ENCODE measurements at regions not wholly inside any gene's neighbourhood (a gene's known extent, or its start where the extent isn't known, plus 50 kb on each side); places are given as distances from the start of the nearest gene placed in this dataset.

DNA sequence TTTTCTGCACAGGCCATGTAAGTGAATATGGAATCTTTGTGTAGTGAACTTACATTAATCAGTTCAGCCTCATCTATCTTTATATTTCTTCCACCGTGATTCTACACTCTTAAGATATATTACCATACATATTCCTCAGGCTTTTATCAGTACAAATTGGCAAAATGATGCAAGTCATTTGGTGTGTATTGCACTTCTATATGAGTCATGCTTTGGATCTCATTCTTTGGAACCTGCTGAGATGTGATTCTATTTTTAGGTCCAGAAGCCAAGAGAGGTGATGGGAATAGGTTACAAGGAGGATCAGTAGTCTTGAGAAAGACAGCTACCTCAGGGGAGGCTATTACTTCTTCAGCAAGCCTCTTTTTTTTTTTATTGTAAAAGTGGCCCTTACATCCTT lies 204.4 kb downstream of the ZNF330 start:
- ChIA-PET POLR2A (no interaction called here), CTCF (no interaction called here)
- Mint-ChIP-seq H3K4me1 (no peaks in the 10 kb centered on the region), H3K4me3 (no peak overlapping the region), H3K9me3 (no peaks in the 10 kb centered on the region), H3K36me3 (ENCODE audit: low read depth) (no peaks in the 10 kb centered on the region), H3K27ac (no peak overlapping the region), H3K27me3 (peaks cover 2% of the 10 kb centered on the region)
- no peak for DNase-seq

DNA sequence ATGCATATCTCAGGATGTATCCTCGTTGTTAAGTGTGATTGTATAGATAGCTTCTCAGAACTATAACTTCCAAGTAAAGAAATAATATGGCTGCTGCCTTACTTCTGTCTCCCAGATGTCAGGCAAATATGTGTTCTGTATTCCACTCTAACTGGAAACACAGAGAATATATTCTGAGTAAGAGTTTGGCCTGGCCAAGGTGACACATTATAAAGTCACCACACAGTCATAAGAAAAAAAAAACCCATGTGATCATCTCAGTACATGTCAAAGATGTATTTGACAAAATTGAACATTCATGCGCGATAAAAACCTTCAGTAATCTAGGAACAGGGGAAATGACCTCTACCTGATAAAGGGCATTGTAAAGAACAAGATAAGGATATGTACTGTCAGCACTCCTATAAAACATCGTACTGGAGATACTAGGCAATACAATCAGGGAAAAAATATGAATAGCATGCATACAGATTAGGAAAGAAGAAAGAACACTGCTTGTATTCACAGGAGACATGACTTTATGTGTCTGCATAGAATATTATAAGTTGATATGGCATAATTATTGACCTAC lies 207.1 kb downstream of the ZNF330 start:
- Mint-ChIP-seq H3K4me1 (no peaks in the 10 kb centered on the region), H3K27me3 (no peaks in the 10 kb centered on the region), H3K9me3 (no peaks in the 10 kb centered on the region), H3K36me3 (ENCODE audit: low read depth) (no peaks in the 10 kb centered on the region), H3K27ac (no peak overlapping the region), H3K4me3 (no peak overlapping the region)
- CTCF ChIA-PET, result no interaction called here
- no peak for DNase-seq
- POLR2A ChIA-PET, result no interaction called here

DNA sequence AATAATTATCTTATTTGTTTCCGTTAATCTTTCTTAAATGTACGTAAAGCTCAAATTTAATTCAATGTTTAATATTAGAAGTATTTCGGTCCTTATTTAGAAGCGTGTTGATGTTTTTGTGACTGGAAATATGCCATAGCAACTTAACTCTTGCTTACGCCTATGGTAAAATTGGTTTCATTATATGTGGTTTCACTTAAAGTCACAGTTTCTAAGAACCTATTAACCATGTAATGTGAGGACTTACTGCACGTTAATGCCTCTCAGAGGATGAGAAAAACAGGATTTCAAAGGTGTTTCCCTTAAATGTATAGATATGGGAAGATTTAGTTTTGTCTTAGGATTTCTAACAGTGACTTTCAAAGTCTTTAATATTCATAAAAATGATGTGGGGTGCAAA lies 206.4 kb upstream of the IL15 start:
- POLR2A ChIA-PET, result no interaction called here
- Mint-ChIP-seq H3K27ac (no peak overlapping the region), H3K4me1 (no peaks in the 10 kb centered on the region), H3K4me3 (no peak overlapping the region), H3K9me3 (no peaks in the 10 kb centered on the region), H3K36me3 (ENCODE audit: low read depth) (no peaks in the 10 kb centered on the region), H3K27me3 (no peaks in the 10 kb centered on the region)
- CTCF ChIA-PET, result no interaction called here
- DNase-seq, result no peak

DNA sequence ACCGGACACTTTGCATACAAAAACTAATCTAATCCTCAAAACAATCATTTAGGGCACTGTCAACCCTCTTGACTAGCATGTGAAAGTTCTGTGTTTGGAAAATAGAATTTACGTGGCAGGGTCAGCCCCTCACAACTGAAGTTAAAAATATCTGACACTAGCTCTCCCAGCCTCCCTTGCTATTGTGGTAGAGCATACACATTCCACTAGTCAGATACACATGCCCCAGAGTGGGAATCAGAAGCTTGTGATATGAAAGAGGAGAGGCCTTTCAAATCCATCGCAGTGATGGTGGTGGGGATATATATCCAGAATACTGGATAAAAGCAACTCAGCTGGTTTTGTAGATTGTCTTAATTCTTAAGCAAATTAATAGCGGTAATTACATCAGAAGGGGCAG lies 205.7 kb upstream of the IL15 start:
- ChIA-PET CTCF (no interaction called here), POLR2A (no interaction called here)
- Mint-ChIP-seq H3K4me1 (no peaks in the 10 kb centered on the region), H3K36me3 (ENCODE audit: low read depth) (no peaks in the 10 kb centered on the region), H3K4me3 (no peak overlapping the region), H3K9me3 (no peaks in the 10 kb centered on the region), H3K27ac (no peak overlapping the region), H3K27me3 (no peaks in the 10 kb centered on the region)
- DNase-seq, result no peak

DNA sequence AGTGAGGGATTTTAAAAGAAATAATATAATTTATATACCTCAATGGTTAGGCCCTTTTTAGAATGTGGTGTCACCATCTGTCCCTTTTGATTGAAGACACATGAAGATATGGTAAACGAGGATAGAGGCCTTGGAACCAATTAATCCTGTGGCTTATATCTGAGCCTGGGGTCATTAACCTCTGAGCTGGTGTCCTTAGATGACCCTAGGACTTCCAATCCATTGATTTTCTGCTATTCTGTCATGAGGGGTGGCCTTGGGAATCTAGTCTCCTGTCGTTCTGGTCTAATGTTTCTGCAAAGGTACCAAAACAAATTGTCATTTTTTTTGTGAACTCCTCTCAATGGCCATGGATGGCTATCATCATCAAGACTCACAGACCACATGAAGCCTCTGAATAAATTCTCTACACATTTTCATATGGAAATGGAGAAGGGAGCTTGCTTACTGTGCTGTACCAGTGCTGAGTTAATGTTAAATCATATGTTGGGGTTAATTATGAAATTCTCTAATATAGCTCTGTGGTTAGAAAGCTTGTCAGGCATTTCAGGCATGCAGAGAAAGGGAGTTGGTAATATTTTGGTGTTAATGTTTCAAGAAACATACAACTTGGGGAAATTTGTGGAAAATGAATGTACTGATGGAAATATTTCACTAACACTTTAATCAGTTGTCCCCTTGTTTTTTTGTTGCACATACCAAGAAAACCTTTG lies 204.2 kb upstream of the IL15 start:
- H3K4me3 Mint-ChIP-seq, result no peak overlapping the region
- H3K27ac Mint-ChIP-seq, result no peak overlapping the region
- no peaks in the 10 kb centered on the region for H3K4me1 Mint-ChIP-seq
- CTCF ChIA-PET, result no interaction called here
- H3K27me3 Mint-ChIP-seq, result no peaks in the 10 kb centered on the region
- POLR2A ChIA-PET, result no interaction called here
- no peaks in the 10 kb centered on the region for H3K36me3 Mint-ChIP-seq (ENCODE audit: low read depth)
- H3K9me3 Mint-ChIP-seq, result no peaks in the 10 kb centered on the region
- DNase-seq, result no peak

DNA sequence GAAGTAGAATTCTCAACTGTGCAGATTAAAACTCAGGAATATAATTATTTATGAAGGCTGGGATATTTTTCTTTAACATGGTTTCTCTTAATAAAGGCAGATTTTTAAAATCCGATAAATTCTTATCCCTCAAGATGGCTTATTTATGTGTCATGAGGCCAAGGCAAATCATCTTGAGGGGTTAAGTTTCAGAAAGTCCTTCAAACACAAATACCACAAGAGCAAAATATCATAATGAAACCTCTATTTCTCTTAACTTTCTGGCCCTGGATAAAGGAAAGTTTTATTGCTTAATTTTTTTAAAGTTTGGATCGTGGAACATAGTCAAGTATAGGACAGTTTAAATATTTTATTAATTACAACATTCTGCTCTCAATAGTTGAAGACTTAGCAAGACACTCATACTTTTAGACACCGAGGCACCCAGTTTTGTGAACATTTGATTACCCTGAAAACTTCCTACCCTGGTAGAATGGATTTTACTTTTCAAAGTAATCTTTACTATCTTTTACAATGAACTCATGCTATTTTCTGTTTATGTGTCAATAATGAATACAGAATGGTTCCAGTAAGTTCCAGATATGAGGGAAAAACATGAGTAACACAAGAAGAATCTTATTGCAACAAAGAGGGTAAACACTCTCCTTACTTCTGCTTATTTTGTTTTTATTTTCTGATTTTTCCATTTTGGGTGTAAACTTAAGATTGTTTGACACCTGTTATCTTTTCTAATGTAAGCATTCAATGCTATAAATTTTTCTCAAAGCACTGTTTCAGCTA lies 200.7 kb upstream of the IL15 start:
- ChIA-PET CTCF (interaction anchor here (0.8 kb wide), 1 partner anchor 51 kb away, joined by 3 read pairs; no protein-coding TSS in a partner anchor), POLR2A (no interaction called here)
- Mint-ChIP-seq H3K4me3 (no peak overlapping the region), H3K27ac (no peak overlapping the region), H3K27me3 (peaks cover 3% of the 10 kb centered on the region), H3K9me3 (no peaks in the 10 kb centered on the region), H3K36me3 (ENCODE audit: low read depth) (no peaks in the 10 kb centered on the region), H3K4me1 (no peaks in the 10 kb centered on the region)
- no peak for DNase-seq

DNA sequence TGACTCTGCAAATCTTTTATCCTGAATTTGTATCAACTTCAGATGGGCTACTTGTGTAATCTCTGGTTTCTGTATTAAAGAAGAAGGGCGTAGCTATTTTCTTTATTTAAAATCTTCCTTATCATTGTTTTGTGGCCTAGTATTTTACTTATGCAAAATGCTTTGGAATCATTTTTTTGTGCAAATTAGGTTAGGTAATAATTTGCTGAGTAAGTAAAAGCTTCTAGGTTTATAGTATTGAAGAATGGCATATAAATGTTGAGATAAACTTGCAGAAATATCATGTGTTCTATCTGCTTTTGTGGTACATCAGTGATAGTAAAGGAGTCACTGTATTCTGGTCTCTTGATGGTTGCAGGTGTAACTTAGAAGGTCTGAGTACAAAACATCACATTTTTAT lies 197.2 kb upstream of the IL15 start:
- H3K4me3 Mint-ChIP-seq, result no peak overlapping the region
- no peaks in the 10 kb centered on the region for H3K36me3 Mint-ChIP-seq (ENCODE audit: low read depth)
- H3K9me3 Mint-ChIP-seq, result no peaks in the 10 kb centered on the region
- H3K27ac Mint-ChIP-seq, result no peak overlapping the region
- ChIA-PET CTCF (no interaction called here), POLR2A (no interaction called here)
- no peak for DNase-seq
- H3K4me1 Mint-ChIP-seq, result no peaks in the 10 kb centered on the region
- H3K27me3 Mint-ChIP-seq, result peaks cover 3% of the 10 kb centered on the region

DNA sequence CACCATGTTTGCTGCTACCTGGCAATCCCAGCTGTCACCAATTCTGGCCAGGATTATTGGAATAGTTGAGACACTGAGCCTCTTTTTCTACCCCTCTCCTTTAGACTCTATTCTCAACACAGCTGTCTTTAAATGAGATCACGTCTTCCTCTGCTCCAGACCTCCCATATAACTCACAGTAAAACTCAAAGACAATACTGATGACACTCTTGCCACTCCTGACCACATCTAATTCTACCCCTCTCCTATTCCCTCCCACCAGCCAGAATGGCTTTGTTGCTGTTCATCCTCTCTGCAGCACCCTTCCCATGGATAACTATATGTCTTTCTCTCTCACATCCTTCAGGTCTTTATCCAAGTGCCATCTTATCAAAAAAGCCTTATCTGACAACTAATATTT lies 188.6 kb upstream of the IL15 start:
- H3K4me3 Mint-ChIP-seq, result no peak overlapping the region
- H3K9me3 Mint-ChIP-seq, result no peaks in the 10 kb centered on the region
- ChIA-PET CTCF (no interaction called here), POLR2A (no interaction called here)
- no peaks in the 10 kb centered on the region for H3K4me1 Mint-ChIP-seq
- no peaks in the 10 kb centered on the region for H3K27me3 Mint-ChIP-seq
- no peak overlapping the region for H3K27ac Mint-ChIP-seq
- no peak for DNase-seq
- H3K36me3 Mint-ChIP-seq (ENCODE audit: low read depth), result no peaks in the 10 kb centered on the region

DNA sequence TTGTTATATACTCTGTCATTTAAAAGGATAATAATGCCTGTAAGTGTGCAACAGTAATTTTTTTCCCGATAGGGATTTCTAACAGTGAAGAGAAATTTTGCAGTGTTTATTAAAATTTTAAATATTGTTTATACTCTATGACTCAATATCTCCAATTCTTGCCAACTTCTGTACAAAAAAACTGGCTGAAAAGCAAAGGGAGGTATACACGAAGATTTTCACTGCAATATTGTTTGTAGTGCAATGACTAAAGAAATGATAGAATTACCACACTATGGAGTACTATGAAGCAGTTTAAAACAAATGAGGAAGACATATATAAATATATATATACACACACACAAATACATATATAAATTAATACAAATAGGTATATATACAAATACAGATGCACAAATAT lies 187.9 kb upstream of the IL15 start:
- Mint-ChIP-seq H3K27ac (no peak overlapping the region), H3K4me3 (no peak overlapping the region), H3K9me3 (no peaks in the 10 kb centered on the region), H3K4me1 (no peaks in the 10 kb centered on the region), H3K36me3 (ENCODE audit: low read depth) (no peaks in the 10 kb centered on the region), H3K27me3 (no peaks in the 10 kb centered on the region)
- CTCF ChIA-PET, result no interaction called here
- no peak for DNase-seq
- POLR2A ChIA-PET, result no interaction called here

DNA sequence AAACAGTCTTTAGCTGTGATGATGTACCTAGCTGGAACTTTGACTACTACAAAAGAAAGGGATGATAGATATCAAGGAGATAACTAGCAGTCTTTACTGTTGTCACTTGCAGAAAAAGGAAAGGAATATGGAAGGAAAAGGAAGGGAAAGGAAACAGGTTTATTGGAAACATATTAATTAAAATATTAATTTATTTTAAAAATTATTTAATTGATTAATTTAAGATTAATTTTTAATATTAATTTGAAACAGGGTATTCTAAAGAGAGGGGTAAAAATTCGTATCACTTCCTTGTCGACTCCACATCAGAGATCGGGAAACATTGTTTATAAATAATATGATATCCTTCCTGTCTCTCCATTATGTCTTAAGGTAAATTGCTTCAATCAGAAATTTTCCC lies 186.5 kb upstream of the IL15 start:
- H3K9me3 Mint-ChIP-seq, result no peaks in the 10 kb centered on the region
- POLR2A ChIA-PET, result no interaction called here
- CTCF ChIA-PET, result no interaction called here

DNA sequence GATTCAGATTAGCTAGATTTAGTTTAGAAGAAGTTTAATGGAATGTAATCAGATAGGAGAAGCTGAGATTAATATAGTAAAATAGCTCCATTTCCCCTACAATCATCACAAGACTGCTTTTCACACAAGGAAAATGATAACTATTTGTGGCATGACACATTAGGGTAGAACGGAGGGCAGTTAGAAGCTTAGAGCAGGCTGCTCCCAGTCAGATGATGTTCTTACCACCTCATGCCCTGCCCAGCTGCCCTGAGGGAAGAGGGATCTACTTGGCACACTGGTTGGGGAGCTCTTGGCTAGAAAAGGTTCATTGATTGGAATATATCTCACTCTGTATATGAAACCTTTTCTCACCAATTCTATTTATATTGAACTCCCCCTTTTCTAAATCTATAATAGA lies 180.7 kb upstream of the IL15 start:
- DNase-seq, result no peak
- no peaks in the 10 kb centered on the region for H3K9me3 Mint-ChIP-seq
- CTCF ChIA-PET, result no interaction called here
- POLR2A ChIA-PET, result no interaction called here
- H3K27ac Mint-ChIP-seq, result no peak overlapping the region
- no peaks in the 10 kb centered on the region for H3K36me3 Mint-ChIP-seq (ENCODE audit: low read depth)
- H3K27me3 Mint-ChIP-seq, result peaks cover 2% of the 10 kb centered on the region
- H3K4me3 Mint-ChIP-seq, result no peak overlapping the region
- H3K4me1 Mint-ChIP-seq, result no peaks in the 10 kb centered on the region

More for the DNA sequence above, 186.5 kb upstream of the IL15 start:
- no peak for DNase-seq
- Mint-ChIP-seq H3K27ac (no peak overlapping the region), H3K4me3 (no peak overlapping the region), H3K4me1 (no peaks in the 10 kb centered on the region), H3K27me3 (no peaks in the 10 kb centered on the region), H3K36me3 (ENCODE audit: low read depth) (no peaks in the 10 kb centered on the region)

DNA sequence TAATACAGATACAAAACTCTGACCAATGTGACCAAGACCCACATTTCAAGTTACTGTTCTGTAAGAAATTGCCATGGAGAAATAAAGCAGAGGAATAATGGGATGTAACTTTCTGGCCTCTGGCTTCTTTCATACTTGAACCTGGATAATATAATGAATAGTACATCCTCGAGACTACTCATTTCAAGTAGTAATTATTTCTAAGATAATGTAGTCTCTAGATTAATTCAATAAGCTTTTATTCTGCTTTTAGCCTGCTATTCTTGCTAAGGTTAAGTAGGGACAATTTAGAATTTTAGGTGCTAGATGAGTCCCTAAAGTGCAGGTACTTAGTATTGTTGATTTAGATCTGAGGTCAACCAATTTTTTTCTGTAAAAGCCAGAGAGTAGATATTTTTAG lies 178.7 kb upstream of the IL15 start:
- no peaks in the 10 kb centered on the region for H3K9me3 Mint-ChIP-seq
- peaks cover 6% of the 10 kb centered on the region for H3K27me3 Mint-ChIP-seq
- H3K4me3 Mint-ChIP-seq, result no peak overlapping the region
- ChIA-PET POLR2A (no interaction called here), CTCF (no interaction called here)
- no peaks in the 10 kb centered on the region for H3K4me1 Mint-ChIP-seq
- no peak overlapping the region for H3K27ac Mint-ChIP-seq
- H3K36me3 Mint-ChIP-seq (ENCODE audit: low read depth), result no peaks in the 10 kb centered on the region
- DNase-seq, result no peak

DNA sequence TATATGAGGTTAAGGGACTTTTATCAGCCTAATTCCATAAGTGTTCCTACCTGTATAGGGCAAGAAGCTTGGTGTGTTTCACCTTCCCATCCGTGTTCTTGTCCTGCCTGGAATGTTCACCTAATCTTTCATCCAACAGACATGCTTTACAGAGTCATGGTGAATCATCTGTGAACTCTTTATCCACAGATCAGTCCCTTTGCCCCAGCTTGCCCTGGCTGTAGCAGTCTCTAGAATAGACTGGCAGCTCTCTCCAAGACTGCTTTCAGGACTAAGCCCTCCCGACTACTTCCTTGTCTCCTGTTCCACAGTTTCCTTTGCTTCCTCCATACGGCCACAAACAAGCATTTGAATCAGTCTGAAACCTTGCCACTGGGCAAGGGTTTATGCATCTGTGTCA lies 177.9 kb upstream of the IL15 start:
- Mint-ChIP-seq H3K4me3 (no peak overlapping the region), H3K27me3 (peaks cover 6% of the 10 kb centered on the region), H3K27ac (no peak overlapping the region), H3K4me1 (no peaks in the 10 kb centered on the region), H3K36me3 (ENCODE audit: low read depth) (no peaks in the 10 kb centered on the region), H3K9me3 (no peaks in the 10 kb centered on the region)
- ChIA-PET POLR2A (no interaction called here), CTCF (no interaction called here)
- DNase-seq, result no peak

DNA sequence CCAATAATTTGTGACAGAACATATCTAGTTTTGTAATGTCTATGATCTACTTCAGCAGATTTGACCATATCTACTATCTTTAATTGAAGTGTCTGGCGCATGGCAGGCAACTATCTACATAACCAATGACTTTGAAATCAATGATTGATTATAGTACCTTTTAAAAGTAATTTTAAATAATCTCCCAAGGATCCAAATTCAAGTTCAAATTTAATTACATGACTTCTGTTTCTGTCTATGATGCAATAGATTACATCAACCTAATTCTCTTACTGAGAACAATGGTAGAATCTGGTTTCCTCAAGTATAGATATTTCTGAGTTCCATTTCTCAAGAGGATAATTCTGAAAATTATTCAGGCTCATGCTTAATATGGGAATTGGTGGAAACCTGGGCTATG lies 177.4 kb upstream of the IL15 start:
- Mint-ChIP-seq H3K9me3 (no peaks in the 10 kb centered on the region), H3K27me3 (peaks cover 6% of the 10 kb centered on the region), H3K4me3 (no peak overlapping the region), H3K27ac (no peak overlapping the region), H3K36me3 (ENCODE audit: low read depth) (no peaks in the 10 kb centered on the region), H3K4me1 (no peaks in the 10 kb centered on the region)
- CTCF ChIA-PET, result no interaction called here
- POLR2A ChIA-PET, result no interaction called here
- no peak for DNase-seq

Measured in activated CD4-positive, alpha-beta T cell treated with anti-CD3 and anti-CD28 coated beads, Interleukin-2, amount 10 ng/mL, durations not matched to agents 7 days and 5 days (primary cell).